Transverse colon (tissue), 4 donors: ENCODE measurements at regions not wholly inside any gene's neighbourhood (a gene's known extent, or its start where the extent isn't known, plus 50 kb on each side); places are given as distances from the start of the nearest gene placed in this dataset.

Experiments
- CTCF ChIP-seq, 5 experiments: fragments of 200-600 bp in 3 of 5; fragments of 450-650 bp in 2 of 5; sonication (generic) in 3 of 5; IDR thresholded peaks; 1 replicate in 2 of 5; 2 replicates in 3 of 5; pipeline ENCODE4 v1.5.1; 2016 to 2017; ENCODE audit warnings: antibody characterized with exemption in 5 of 5, inconsistent platforms in 3 of 5, mild to moderate bottlenecking in 2 of 5, moderate library complexity in 1 of 5
- EP300 ChIP-seq: sonication (generic); formaldehyde crosslinking; IDR thresholded peaks from one replicate; pipeline ENCODE4 v1.6.1; 2017; ENCODE audit warnings: antibody characterized with exemption, low read depth
- POLR2A ChIP-seq: fragments of 450-650 bp; IDR thresholded peaks from one replicate; pipeline ENCODE4 v1.6.1; 2016; ENCODE audit warnings: antibody characterized with exemption, mild to moderate bottlenecking, moderate library complexity
- POLR2AphosphoS5 ChIP-seq, 3 donors: sonication (generic); formaldehyde crosslinking; IDR thresholded peaks; one replicate each; pipeline ENCODE4 v1.6.1; 2016; ENCODE audit warnings: antibody characterized with exemption in 3 of 3

- TF ChIP-seq CTCF (IDR thresholded peaks at IDR 0.05) (no peak), POLR2AphosphoS5 (IDR thresholded peaks at IDR 0.05) (no peak), POLR2A (no peak), EP300 (no peak)
These were observed 705.7 kb upstream of the CELF2 start for GRCh38 chr10:10311966-10312365.
